ENCODE measurements at regions not wholly inside any gene's neighbourhood (a gene's known extent, or its start where the extent isn't known, plus 50 kb on each side); places are given as distances from the start of the nearest gene placed in this dataset.
"Not testable (repeated sequence)": the region's sequence is repeated elsewhere in the genome, so short reads cannot be mapped to it uniquely, and the experiment has no call there.

- DNase-seq (ENCODE audit: low spot score), result not testable (repeated sequence)
Measured at GRCh38 chr6:67879928-67880327, 755.2 kb upstream of the ADGRB3 start.

GRCh38 chr6:67879105-67879904 is 755.8 kb upstream of the ADGRB3 start:
- not testable (repeated sequence) for DNase-seq (ENCODE audit: low spot score)

- DNase-seq (ENCODE audit: low spot score), result not testable (repeated sequence)
Measured at GRCh38 chr6:67878216-67878615, 756.9 kb upstream of the ADGRB3 start.

DNA sequence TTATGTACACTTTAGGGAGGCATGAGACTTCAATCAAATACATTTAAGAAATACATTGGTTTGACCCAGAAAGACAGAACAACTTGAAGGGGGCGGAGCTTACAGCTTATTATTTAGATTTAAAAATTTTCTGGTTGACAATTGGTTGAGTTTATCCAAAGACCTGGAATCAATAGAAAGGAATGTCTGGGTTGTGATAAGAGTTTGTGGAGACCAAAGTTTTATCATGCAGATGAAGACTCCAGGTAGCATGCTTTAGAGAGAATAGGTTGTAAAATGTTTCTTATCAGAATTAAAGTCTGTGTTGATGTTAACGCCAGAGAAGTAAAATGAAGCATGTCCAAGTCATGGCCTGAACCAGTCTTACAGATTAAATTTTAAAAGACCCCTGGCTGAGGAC is 757.8 kb upstream of the ADGRB3 start:
- DNase-seq (ENCODE audit: low spot score), result no peak

GRCh38 chr6:67875877-67876383 is 759.2 kb upstream of the ADGRB3 start:
- no peak for DNase-seq (ENCODE audit: low spot score)

GRCh38 chr6:67870321-67870720 is 764.8 kb upstream of the ADGRB3 start:
- DNase-seq (ENCODE audit: low spot score), result no peak

DNA sequence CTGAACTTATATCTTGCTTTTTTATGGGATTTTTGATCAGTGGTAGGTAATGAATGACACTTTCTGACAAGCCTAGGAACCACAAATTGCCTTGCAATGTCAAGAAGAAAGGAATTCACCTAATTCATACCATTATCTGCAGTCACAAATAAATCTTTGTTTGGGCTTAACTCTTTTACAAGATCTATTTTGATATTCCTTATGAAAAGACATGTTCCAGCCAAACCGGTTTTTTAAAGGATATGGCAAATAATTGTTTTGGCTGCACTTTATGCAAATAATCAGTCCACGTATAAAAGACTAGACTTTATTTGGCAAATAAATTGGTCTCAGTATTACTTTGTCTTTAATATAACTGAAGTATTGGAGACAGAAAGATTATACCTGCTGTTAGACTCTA is 771.7 kb upstream of the ADGRB3 start:
- DNase-seq (ENCODE audit: low spot score), result no peak

DNA sequence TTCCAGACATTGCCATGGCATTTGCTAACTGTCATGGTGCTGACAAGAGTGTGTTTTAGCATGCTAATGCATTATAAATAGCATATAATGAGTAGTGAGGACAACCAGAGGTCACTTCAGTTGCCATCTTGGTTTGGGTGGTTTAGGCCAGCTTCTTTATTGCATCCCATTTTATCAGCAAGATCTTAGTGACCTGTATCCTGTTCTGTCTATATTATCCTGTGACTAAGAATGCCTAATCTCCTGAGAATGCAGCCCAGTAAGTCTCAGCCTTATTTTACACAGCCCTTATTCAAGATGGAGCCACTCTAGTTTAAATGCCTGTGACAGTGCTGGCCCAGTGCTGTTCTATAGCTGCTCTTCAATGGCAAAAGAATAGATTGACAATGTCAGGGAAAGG is 781.0 kb upstream of the ADGRB3 start:
- DNase-seq (ENCODE audit: low spot score), result peak; percentile 59

GRCh38 chr6:67839818-67840217 is 795.3 kb upstream of the ADGRB3 start:
- no peak for DNase-seq (ENCODE audit: low spot score)

DNA sequence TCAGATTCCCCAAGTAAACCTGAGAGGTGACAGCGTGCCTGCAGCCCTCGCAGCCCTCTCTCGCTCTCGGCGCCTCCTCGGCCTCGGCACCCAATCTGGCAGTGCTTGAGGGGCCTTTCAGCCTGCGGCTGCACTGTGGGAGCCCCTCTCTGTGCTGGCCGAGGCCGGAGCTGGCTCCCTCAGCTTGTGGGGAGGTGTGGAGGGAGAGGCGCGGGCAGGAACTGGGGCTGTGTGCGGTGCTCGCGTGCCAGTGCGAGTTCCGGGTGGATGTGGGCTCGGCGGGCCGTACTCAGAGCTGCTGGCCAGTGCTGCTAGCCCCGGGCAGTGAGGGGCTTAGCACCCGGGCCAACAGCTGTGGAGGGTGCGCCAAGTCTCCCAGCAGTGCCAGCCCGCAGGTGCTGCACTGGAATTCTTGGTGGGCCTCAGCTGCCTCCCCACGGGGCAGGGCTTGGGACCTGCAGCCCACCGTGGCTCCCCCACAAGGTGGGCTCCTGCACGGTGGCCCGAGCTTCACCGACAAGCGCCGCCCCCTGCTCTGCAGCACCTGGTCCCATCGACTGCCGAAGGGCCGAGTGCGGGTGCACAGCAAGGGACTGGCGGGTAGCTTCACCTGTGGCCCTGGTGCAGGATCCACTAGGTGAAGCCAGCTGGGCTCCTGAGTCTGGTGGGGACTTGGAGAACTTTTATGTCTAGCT is 809.7 kb upstream of the ADGRB3 start:
- no peak for DNase-seq (ENCODE audit: low spot score)

DNA sequence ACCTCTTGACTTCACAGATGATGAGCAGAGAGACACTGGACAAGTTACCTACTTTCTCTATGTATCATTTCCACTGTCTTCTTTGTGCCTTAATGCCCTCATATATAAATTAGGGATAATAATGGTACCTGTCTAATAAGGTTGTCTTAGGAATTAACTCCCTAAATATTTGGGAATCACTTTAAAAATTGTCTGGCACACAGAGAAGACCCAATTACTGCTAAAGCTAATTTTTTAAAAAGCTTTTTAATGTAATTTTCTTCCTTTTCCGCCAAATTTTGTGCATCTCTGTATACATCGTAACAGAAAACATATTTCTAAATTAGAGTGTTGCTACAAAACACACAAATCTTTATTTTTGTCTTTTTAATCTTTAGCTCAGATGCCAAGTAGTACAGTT is 816.8 kb upstream of the ADGRB3 start:
- DNase-seq (ENCODE audit: low spot score), result no peak

GRCh38 chr6:67815623-67816022 is 819.5 kb upstream of the ADGRB3 start:
- no peak for DNase-seq (ENCODE audit: low spot score)

- DNase-seq (ENCODE audit: low spot score), result no peak
Measured at GRCh38 chr6:67814262-67814661, 820.8 kb upstream of the ADGRB3 start.

- DNase-seq (ENCODE audit: low spot score), result no peak
Measured at GRCh38 chr6:67812693-67813092, 822.4 kb upstream of the ADGRB3 start.

- DNase-seq (ENCODE audit: low spot score), result no peak
Measured at GRCh38 chr6:67812125-67812524, 823.0 kb upstream of the ADGRB3 start.

DNA sequence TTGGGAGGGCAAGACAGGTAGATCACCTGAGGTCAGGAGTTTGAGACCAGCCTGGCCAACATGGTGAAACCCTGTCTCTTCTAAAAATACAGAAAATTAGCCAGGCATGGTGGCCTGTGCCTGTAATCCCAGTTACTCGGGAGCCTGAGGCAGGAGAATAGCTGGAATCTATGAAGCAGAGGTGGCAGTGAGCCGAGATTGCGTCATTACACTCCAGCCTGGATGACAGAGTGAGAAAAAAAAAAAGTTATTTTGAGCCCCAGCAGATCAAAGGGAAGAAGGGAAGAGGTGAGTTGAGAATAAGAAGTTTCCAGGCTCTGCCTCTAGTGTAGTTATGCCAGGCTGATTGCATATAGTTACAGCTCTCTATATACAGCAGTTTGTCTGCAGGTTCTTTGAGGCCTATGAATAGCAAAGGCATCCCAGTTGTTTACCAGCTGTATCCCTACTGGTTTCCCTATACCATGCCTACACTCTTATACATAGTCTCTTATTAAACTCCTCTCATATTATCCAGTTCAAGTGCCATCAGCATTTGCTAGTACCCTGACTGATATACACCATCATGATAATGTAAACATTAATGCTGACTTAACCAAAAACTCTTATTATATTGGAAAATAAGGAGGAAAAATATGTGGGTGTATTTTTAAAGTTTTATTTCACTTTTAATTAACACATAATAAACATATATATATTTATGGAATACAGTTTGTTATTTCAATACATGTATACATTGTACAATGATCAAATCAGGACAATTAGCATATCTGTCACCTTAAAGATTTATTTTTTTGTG is 823.6 kb upstream of the ADGRB3 start:
- no peak for DNase-seq (ENCODE audit: low spot score)

- DNase-seq (ENCODE audit: low spot score), result not testable (repeated sequence)
Measured at GRCh38 chr6:67804808-67805207, 830.3 kb upstream of the ADGRB3 start.

- no peak for DNase-seq (ENCODE audit: low spot score)
Measured at GRCh38 chr6:67802771-67803170, 832.3 kb upstream of the ADGRB3 start.

DNA sequence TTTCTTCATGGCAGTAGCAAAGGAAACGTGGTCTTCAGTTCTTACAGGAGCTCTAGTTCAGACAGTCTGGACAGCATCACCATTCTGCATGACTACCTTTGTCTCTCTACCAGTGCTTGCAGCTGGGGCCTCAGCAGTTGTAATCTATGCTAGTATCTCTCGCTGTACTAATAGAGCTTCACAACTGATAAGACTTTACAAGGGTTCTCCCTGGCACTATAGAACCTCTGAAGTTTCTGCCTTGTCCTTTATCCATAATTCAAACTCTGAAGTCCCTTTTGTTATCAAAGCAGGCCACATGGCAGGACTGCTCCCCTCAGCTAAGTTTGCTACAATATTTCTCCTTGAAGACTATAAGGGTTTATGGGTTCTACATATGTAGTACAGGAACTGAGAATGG is 842.1 kb upstream of the ADGRB3 start:
- no peak for DNase-seq (ENCODE audit: low spot score)

- DNase-seq (ENCODE audit: low spot score), result no peak
Measured at GRCh38 chr6:67790569-67790968, 844.5 kb upstream of the ADGRB3 start.

DNA sequence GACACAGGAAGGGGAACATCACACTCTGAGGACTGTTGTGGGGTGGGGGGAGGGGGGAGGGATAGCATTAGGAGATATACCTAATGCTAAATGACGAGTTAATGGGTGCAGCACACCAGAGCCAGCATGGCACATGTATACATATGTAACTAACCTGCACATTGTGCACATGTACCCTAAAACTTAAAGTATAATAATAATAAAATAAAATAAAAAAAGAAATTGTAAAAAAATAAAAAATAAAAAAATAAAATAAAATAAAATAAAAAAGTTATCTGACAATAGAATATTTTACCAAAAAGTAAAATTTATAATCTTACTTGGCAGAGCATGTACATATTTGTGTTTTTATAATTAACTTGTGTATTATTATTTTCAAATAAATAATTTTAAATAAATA is 848.0 kb upstream of the ADGRB3 start:
- DNase-seq (ENCODE audit: low spot score), result not testable (repeated sequence)

DNA sequence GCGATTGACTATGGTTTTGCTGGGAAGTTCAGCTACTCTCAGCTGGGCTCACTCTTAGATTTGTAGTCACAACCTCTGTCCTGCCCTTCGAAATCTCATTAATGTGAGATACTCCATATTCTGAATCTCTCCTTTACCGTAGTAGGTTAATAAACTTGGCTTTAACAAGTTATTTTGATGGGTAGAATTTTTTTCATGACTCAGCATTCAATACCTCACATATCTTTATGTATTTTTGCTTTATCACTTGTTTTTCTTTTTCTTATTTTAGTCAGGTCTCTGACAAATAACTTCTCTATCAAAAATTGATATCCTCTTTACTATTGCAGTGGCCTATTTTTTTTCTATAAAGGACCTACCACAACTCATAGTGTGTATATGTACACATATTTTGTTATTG is 855.2 kb upstream of the ADGRB3 start:
- DNase-seq (ENCODE audit: low spot score), result no peak
